Activated B cell treated with CpG ODN at 0.5 μM for 24 hours (primary cell): ENCODE measurements at regions not wholly inside any gene's neighbourhood (a gene's known extent, or its start where the extent isn't known, plus 50 kb on each side); places are given as distances from the start of the nearest gene placed in this dataset.

Experiments
- ATAC-seq: fragments of 200-7000 bp; cut with Tn5 transposase; one replicate; pipeline ENCODE4 v1.10.0; 2021; ENCODE audit warnings: low read depth, mild to moderate bottlenecking, moderate library complexity
- CTCF ChIA-PET: fragments of 350-600 bp; sonication (Branson Sonifier 250); formaldehyde crosslinking; loops from one replicate; lab custom pipeline; 2021; ENCODE audit warnings: antibody characterized with exemption; lab: Charles Lee
- POLR2A ChIA-PET: fragments of 350-600 bp; sonication (Branson Sonifier 250); formaldehyde crosslinking; loops from one replicate; lab custom pipeline; 2021; ENCODE audit warnings: antibody characterized with exemption; lab: Charles Lee
- DNase-seq: peaks from one replicate; pipeline ENCODE4 v3.0.0; 2022
- H3K27ac Mint-ChIP-seq: one replicate; pipeline ENCODE4 v1.8.0; 2020; ENCODE audit warnings: mixed read lengths
- H3K27me3 Mint-ChIP-seq: one replicate; pipeline ENCODE4 v1.8.0; 2021; ENCODE audit warnings: mixed read lengths
- H3K36me3 Mint-ChIP-seq: one replicate; pipeline ENCODE4 v1.8.0; 2021; ENCODE audit warnings: low read depth, mixed read lengths
- H3K4me1 Mint-ChIP-seq: one replicate; pipeline ENCODE4 v1.8.0; 2021; ENCODE audit warnings: mixed read lengths
- H3K4me3 Mint-ChIP-seq: one replicate; pipeline ENCODE4 v1.8.0; 2020; ENCODE audit warnings: mild to moderate bottlenecking, mixed read lengths
- H3K9me3 Mint-ChIP-seq: one replicate; pipeline ENCODE4 v1.8.0; 2020; ENCODE audit warnings: mixed read lengths
- intact Hi-C: fragments of 100-400 bp; cut with micrococcal nuclease; formaldehyde crosslinking; loops from one replicate; pipeline ENCODE4 v1.15.1; 2024
- TF ChIP-seq, protein P1 (sequence below): fragments of 200-600 bp; IDR thresholded peaks from one replicate; pipeline ENCODE4 v1.8.0; 2022; ENCODE audit warnings: antibody characterized with exemption, mild to moderate bottlenecking

GRCh38 chr6:74798302-74798701 lies 407.6 kb downstream of the COL12A1 start:
- intact Hi-C loops, result no loop called here
- TF ChIP-seq, protein P1, sequence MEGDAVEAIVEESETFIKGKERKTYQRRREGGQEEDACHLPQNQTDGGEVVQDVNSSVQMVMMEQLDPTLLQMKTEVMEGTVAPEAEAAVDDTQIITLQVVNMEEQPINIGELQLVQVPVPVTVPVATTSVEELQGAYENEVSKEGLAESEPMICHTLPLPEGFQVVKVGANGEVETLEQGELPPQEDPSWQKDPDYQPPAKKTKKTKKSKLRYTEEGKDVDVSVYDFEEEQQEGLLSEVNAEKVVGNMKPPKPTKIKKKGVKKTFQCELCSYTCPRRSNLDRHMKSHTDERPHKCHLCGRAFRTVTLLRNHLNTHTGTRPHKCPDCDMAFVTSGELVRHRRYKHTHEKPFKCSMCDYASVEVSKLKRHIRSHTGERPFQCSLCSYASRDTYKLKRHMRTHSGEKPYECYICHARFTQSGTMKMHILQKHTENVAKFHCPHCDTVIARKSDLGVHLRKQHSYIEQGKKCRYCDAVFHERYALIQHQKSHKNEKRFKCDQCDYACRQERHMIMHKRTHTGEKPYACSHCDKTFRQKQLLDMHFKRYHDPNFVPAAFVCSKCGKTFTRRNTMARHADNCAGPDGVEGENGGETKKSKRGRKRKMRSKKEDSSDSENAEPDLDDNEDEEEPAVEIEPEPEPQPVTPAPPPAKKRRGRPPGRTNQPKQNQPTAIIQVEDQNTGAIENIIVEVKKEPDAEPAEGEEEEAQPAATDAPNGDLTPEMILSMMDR, result no peak
- Mint-ChIP-seq H3K4me1 (no peaks in the 10 kb centered on the region), H3K27me3 (no peaks in the 10 kb centered on the region), H3K36me3 (no peaks in the 10 kb centered on the region), H3K27ac (no peak overlapping the region), H3K9me3 (peaks cover 13% of the 10 kb centered on the region), H3K4me3 (no peak overlapping the region)
- DNase-seq (no peak), ATAC-seq (no peak)
- ChIA-PET CTCF (no interaction called here), POLR2A (no interaction called here)

- no peak for DNase-seq
- no peak overlapping the region for H3K27ac Mint-ChIP-seq
- H3K36me3 Mint-ChIP-seq, result no peaks in the 10 kb centered on the region
- ATAC-seq, result no peak
- H3K4me1 Mint-ChIP-seq, result no peaks in the 10 kb centered on the region
- TF ChIP-seq, protein P1, result no peak
- H3K4me3 Mint-ChIP-seq, result no peak overlapping the region
- no peaks in the 10 kb centered on the region for H3K27me3 Mint-ChIP-seq
- CTCF ChIA-PET, result no interaction called here
- H3K9me3 Mint-ChIP-seq, result peaks cover 12% of the 10 kb centered on the region
- POLR2A ChIA-PET, result no interaction called here
- intact Hi-C loops, result no loop called here
These were observed 420.6 kb downstream of the COL12A1 start for GRCh38 chr6:74785236-74785635.

DNA sequence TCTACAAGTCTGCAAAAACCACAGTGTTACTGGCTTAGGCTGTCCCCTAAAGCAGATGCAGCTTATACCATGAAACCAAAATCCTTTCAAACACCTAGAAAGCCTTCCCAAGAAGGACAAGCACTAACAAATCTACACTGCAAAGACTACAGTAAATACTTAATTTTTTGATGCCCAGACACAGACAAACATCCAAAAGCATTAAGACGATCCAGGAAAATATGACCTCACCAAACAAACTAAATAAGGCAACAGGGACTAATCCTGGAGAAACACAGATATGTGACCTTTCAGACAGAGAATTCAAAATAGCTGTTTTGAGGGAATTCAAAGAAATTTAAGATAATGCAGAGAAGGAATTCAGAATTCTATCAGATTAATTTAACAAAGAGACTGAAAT lies 423.5 kb downstream of the COL12A1 start:
- POLR2A ChIA-PET, result no interaction called here
- DNase-seq (no peak), ATAC-seq (no peak)
- CTCF ChIA-PET, result no interaction called here
- Mint-ChIP-seq H3K27me3 (no peaks in the 10 kb centered on the region), H3K4me3 (no peak overlapping the region), H3K36me3 (no peaks in the 10 kb centered on the region), H3K9me3 (peaks cover 6% of the 10 kb centered on the region), H3K4me1 (no peaks in the 10 kb centered on the region), H3K27ac (no peak overlapping the region)
- intact Hi-C loops, result no loop called here
- TF ChIP-seq, protein P1, result no peak

DNA sequence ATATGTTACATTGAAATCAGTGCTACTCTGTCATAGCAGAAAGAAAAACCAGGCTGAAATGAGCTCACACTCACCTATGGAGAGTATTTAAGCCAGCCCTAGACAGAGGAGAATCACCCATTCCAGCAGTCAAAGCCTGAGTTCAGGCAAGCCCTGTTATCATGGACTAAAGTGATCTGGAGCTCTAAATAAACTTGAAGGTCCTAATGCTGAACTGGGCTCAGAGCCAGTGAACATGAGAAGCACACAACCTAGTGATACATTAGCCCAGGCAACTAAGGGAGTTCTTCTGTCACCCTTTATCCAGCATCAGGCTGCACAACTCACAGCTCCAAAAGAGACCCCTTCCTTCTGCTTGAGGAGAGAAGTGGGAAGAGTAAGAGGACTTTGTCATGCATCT lies 425.0 kb downstream of the COL12A1 start:
- Mint-ChIP-seq H3K4me1 (no peaks in the 10 kb centered on the region), H3K9me3 (peaks cover 3% of the 10 kb centered on the region), H3K27ac (no peak overlapping the region), H3K27me3 (no peaks in the 10 kb centered on the region), H3K4me3 (no peak overlapping the region), H3K36me3 (no peaks in the 10 kb centered on the region)
- ATAC-seq, result no peak
- TF ChIP-seq, protein P1, result no peak
- CTCF ChIA-PET, result no interaction called here
- POLR2A ChIA-PET, result no interaction called here
- DNase-seq, result no peak
- intact Hi-C loops, result no loop called here

DNA sequence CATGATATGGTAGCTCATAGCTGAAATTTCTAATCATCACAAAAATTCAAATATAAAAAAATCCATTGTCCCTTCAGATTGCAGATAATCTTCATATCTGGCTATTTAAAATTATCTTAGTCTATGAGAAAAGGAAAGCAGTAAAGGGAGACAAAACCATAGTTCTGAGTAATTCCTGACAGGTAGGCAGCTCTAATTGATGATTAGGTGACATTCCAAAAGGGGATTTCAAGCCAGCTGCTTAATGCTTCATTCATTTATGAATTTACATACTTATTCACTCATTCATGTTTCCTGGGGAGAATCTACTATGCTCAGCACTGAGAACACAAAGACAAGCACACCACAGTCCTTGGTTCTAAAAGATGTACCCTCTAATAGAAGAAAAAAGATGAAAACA lies 437.1 kb downstream of the COL12A1 start:
- DNase-seq (no peak), ATAC-seq (no peak)
- POLR2A ChIA-PET, result no interaction called here
- Mint-ChIP-seq H3K4me3 (no peak overlapping the region), H3K27ac (no peak overlapping the region), H3K27me3 (no peaks in the 10 kb centered on the region), H3K4me1 (no peaks in the 10 kb centered on the region), H3K36me3 (no peaks in the 10 kb centered on the region), H3K9me3 (peaks cover 3% of the 10 kb centered on the region)
- intact Hi-C loops, result no loop called here
- TF ChIP-seq, protein P1, result no peak
- CTCF ChIA-PET, result no interaction called here
